IPS-20b (cell line): ENCODE measurements at regions not wholly inside any gene's neighbourhood (a gene's known extent, or its start where the extent isn't known, plus 50 kb on each side); places are given as distances from the start of the nearest gene placed in this dataset.

Experiments used
- H3K27ac ChIP-seq: one replicate; pipeline ENCODE4 v1.5.1; 2013; ENCODE audit warnings: low read length
- H3K27me3 ChIP-seq: 2 replicates; pipeline ENCODE4 v1.6.1; 2013; ENCODE audit warnings: mild to moderate bottlenecking, low read length, inconsistent platforms; ENCODE audit not compliant: insufficient read depth
- H3K36me3 ChIP-seq: 2 replicates; pipeline ENCODE4 v1.6.1; 2013; ENCODE audit warnings: low read depth, mild to moderate bottlenecking, inconsistent platforms, low read length, moderate library complexity; ENCODE audit not compliant: insufficient read depth
- H3K4me1 ChIP-seq: 2 replicates; pipeline ENCODE4 v1.6.1; 2013; ENCODE audit warnings: mild to moderate bottlenecking, control low read depth, inconsistent platforms, low read length, moderate library complexity; ENCODE audit not compliant: insufficient read depth
- H3K4me3 ChIP-seq: 2 replicates; pipeline ENCODE4 v1.5.1; 2013; ENCODE audit warnings: mild to moderate bottlenecking, low read length, inconsistent platforms
- H3K9ac ChIP-seq: 2 replicates; pipeline ENCODE4 v1.6.1; 2013; ENCODE audit warnings: low read depth, mild to moderate bottlenecking, inconsistent platforms, low read length, moderate library complexity
- H3K9me3 ChIP-seq: 2 replicates; pipeline ENCODE4 v1.6.1; 2013; ENCODE audit warnings: mild to moderate bottlenecking, low read depth, low read length, inconsistent platforms; ENCODE audit not compliant: insufficient read depth

DNA sequence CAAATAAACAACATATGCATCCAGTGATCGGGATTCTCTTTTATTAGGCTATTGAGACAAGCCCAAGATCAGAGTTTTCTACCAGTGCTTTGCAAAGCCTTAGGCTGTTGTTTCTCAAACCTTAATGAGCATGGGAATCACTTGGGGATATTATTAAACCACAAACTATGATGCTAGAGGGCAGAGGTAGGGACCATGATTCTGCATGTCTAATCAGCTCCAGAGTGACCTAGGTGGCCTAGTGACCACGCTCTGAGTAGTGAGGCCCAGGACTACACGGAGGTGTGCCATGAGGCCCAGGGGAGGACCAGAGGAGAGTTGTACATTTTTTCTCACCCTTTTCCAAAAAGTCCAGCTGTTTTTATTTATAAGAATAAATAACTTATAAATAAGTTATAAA lies 298.5 kb upstream of the TLE4 start:
- Histone ChIP-seq H3K27me3 (no peaks in the 10 kb centered on the region), H3K9me3 (no peaks in the 10 kb centered on the region), H3K36me3 (no peaks in the 10 kb centered on the region), H3K27ac (no peak overlapping the region), H3K4me3 (no peak overlapping the region), H3K9ac (no peak overlapping the region), H3K4me1 (peaks cover 3% of the 10 kb centered on the region; the same call in 1 of the 2 replicates)

GRCh38 chr9:79279356-79279755 lies 292.4 kb upstream of the TLE4 start:
- H3K4me1 ChIP-seq = peaks cover 3% of the 10 kb centered on the region; the same call in 1 of the 2 replicates
- no peaks in the 10 kb centered on the region for H3K36me3 ChIP-seq
- no peak overlapping the region for H3K4me3 ChIP-seq
- H3K9ac ChIP-seq = no peak overlapping the region
- no peaks in the 10 kb centered on the region for H3K9me3 ChIP-seq
- H3K27ac ChIP-seq = no peak overlapping the region
- no peaks in the 10 kb centered on the region for H3K27me3 ChIP-seq

GRCh38 chr9:79280691-79281090 lies 291.1 kb upstream of the TLE4 start:
- Histone ChIP-seq H3K9ac (no peak overlapping the region), H3K4me1 (no peaks in the 10 kb centered on the region), H3K4me3 (no peak overlapping the region), H3K27ac (no peak overlapping the region), H3K36me3 (no peaks in the 10 kb centered on the region), H3K27me3 (no peaks in the 10 kb centered on the region), H3K9me3 (no peaks in the 10 kb centered on the region)

DNA sequence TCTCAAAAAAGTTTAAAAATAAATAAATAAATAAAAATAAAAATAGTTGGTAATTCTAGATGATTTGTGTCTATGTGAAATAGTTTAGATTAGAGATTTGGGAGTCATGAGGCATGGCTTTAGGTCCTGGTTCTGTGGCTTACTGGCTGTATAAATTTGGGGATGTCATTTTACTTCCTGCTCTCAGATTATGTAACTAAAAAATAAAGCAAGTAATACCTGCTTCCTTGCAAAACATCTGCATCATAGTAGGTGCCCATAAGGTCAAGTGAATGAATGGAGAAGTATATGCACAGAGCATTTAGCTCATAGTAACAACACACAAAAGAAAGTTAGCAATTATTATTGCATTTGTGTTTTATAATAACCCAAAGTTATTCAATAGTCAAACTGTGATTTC lies 287.7 kb upstream of the TLE4 start:
- peaks cover 4% of the 10 kb centered on the region; the same call in 1 of the 2 replicates for H3K4me1 ChIP-seq
- no peaks in the 10 kb centered on the region for H3K36me3 ChIP-seq
- no peak overlapping the region for H3K9ac ChIP-seq
- H3K4me3 ChIP-seq = no peak overlapping the region
- no peak overlapping the region for H3K27ac ChIP-seq
- H3K9me3 ChIP-seq = no peaks in the 10 kb centered on the region
- H3K27me3 ChIP-seq = no peaks in the 10 kb centered on the region

DNA sequence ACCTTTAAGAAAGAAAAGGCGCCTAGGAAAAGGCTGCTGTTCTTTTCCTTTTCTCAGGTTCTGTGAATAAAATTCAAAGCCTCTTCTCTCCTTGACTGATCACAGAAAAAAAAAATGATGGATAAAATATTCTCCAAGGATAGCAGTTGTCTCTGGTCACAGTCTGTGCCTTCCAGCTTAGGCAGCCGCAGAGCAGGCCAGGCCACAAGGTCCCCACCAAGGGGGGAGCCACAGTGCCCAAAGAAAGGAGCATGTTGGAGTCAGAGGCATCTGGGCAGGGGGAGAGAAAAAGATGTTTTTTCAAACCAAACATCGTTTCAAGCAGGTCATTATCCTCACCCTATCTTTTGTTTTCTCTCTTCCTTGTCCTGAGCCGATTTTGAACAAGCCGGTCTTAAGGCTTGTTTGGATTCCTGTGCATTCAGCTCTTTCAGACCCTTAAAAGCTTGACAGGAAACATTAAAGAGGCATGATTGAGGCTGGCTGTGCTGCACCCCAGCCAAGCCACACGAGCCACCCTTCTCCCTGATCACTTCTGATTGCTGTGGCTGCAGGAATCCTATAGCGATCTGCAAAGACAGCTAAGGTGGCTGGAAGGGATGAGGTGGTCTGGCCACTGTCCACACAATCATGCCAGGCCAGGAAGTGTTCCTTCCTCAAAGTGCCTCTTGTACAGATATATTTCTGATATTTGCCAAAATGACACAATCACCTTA lies 284.6 kb upstream of the TLE4 start:
- Histone ChIP-seq H3K4me1 (peaks cover 4% of the 10 kb centered on the region; the same call in 1 of the 2 replicates), H3K27ac (no peak overlapping the region), H3K9ac (no peak overlapping the region), H3K36me3 (no peaks in the 10 kb centered on the region), H3K27me3 (no peaks in the 10 kb centered on the region), H3K4me3 (no peak overlapping the region), H3K9me3 (no peaks in the 10 kb centered on the region)

- Histone ChIP-seq H3K4me3 (no peak overlapping the region), H3K9ac (no peak overlapping the region), H3K4me1 (peaks cover 4% of the 10 kb centered on the region; the same call in 1 of the 2 replicates), H3K27ac (no peak overlapping the region), H3K27me3 (no peaks in the 10 kb centered on the region), H3K9me3 (no peaks in the 10 kb centered on the region), H3K36me3 (no peaks in the 10 kb centered on the region)
These were observed 284.0 kb upstream of the TLE4 start for GRCh38 chr9:79287708-79288290.

GRCh38 chr9:79289856-79290255 lies 281.9 kb upstream of the TLE4 start:
- Histone ChIP-seq H3K36me3 (no peaks in the 10 kb centered on the region), H3K9ac (no peak overlapping the region), H3K4me3 (no peak overlapping the region), H3K9me3 (no peaks in the 10 kb centered on the region), H3K27me3 (no peaks in the 10 kb centered on the region), H3K27ac (no peak overlapping the region), H3K4me1 (peaks cover 4% of the 10 kb centered on the region; the same call in 1 of the 2 replicates)

- H3K9ac ChIP-seq = no peak overlapping the region
- H3K27me3 ChIP-seq = no peaks in the 10 kb centered on the region
- no peaks in the 10 kb centered on the region for H3K36me3 ChIP-seq
- no peak overlapping the region for H3K4me3 ChIP-seq
- no peaks in the 10 kb centered on the region for H3K9me3 ChIP-seq
- H3K27ac ChIP-seq = no peak overlapping the region
- H3K4me1 ChIP-seq = peaks cover 2% of the 10 kb centered on the region; the same call in 1 of the 2 replicates
These were observed 279.0 kb upstream of the TLE4 start for GRCh38 chr9:79292731-79293280.

DNA sequence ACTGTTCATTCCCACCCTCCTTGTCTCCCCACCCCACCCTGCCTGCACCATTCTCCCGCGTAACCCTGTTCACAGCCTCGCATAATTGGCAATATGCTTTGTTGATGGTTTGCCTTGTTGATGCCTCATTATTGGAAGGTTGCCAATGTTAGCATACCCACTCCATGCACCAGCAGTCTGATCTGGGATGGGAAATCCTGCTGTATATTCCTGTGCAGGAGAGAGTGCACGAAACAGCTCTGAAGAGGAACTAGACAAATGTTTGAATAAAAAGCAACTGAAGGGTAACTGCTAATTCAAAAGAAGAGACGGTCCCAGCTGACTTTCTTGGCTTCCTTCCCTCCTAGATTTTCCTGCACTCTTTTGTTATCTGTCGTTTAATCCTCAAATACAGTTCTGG lies 271.7 kb upstream of the TLE4 start:
- H3K9me3 ChIP-seq = no peaks in the 10 kb centered on the region
- no peak overlapping the region for H3K27ac ChIP-seq
- H3K9ac ChIP-seq = no peak overlapping the region
- no peaks in the 10 kb centered on the region for H3K27me3 ChIP-seq
- H3K36me3 ChIP-seq = no peaks in the 10 kb centered on the region
- no peak overlapping the region for H3K4me3 ChIP-seq
- H3K4me1 ChIP-seq = peaks cover 32% of the 10 kb centered on the region

- Histone ChIP-seq H3K9me3 (no peaks in the 10 kb centered on the region), H3K9ac (no peak overlapping the region), H3K27me3 (no peaks in the 10 kb centered on the region), H3K4me1 (peaks cover 32% of the 10 kb centered on the region), H3K27ac (no peak overlapping the region), H3K4me3 (no peak overlapping the region), H3K36me3 (no peaks in the 10 kb centered on the region)
These were observed 270.7 kb upstream of the TLE4 start for GRCh38 chr9:79301085-79301484.

- Histone ChIP-seq H3K4me1 (peaks cover 32% of the 10 kb centered on the region), H3K27me3 (no peaks in the 10 kb centered on the region), H3K9ac (no peak overlapping the region), H3K9me3 (no peaks in the 10 kb centered on the region), H3K4me3 (no peak overlapping the region), H3K27ac (no peak overlapping the region), H3K36me3 (no peaks in the 10 kb centered on the region)
These were observed 270.0 kb upstream of the TLE4 start for GRCh38 chr9:79301551-79302391.
